Mucosa of rectum (tissue), 2 donors: ENCODE measurements at regions not wholly inside any gene's neighbourhood (a gene's known extent, or its start where the extent isn't known, plus 50 kb on each side); places are given as distances from the start of the nearest gene placed in this dataset.

Experiments
- H3K27ac ChIP-seq, 2 donors: one replicate each; pipeline ENCODE4 v1.7.0; 2013; ENCODE audit warnings: inconsistent platforms in 2 of 2, low read depth in 2 of 2, low read length in 2 of 2
- H3K27me3 ChIP-seq, 2 donors: one replicate each; pipeline ENCODE4 v1.7.0; 2013; ENCODE audit warnings: low read length in 2 of 2; ENCODE audit not compliant: control insufficient read depth in 2 of 2, insufficient read depth in 2 of 2
- H3K36me3 ChIP-seq, 2 donors: one replicate each; pipeline ENCODE4 v1.7.0; 2013; ENCODE audit warnings: low read length in 2 of 2; ENCODE audit not compliant: control insufficient read depth in 2 of 2, insufficient read depth in 2 of 2
- H3K4me1 ChIP-seq, 2 donors: one replicate each; pipeline ENCODE4 v1.7.0; 2013; ENCODE audit warnings: low read length in 2 of 2, mild to moderate bottlenecking in 1 of 2; ENCODE audit not compliant: control insufficient read depth in 2 of 2, insufficient read depth in 2 of 2
- H3K4me3 ChIP-seq, 2 donors: one replicate each; pipeline ENCODE4 v1.7.0; 2013; ENCODE audit warnings: low read length in 2 of 2
- H3K9ac ChIP-seq, 2 donors: one replicate each; pipeline ENCODE4 v1.7.0; 2013; ENCODE audit warnings: low read length in 2 of 2, low read depth in 1 of 2, mild to moderate bottlenecking in 1 of 2
- H3K9me3 ChIP-seq, 2 donors: one replicate each; pipeline ENCODE4 v1.7.0; 2013; ENCODE audit warnings: low read length in 2 of 2; ENCODE audit not compliant: control insufficient read depth in 2 of 2
- donor health status: healthy.
- donor health status: Normal muscosa, but diverticular disease.

- Histone ChIP-seq H3K27me3 (no peaks in the 10 kb centered on the region), H3K4me1 (peaks cover 0 to 1% of the 10 kb centered on the region in 2 donors), H3K9me3 (no peaks in the 10 kb centered on the region), H3K36me3 (no peaks in the 10 kb centered on the region), H3K9ac (no peak overlapping the region), H3K27ac (no peak overlapping the region), H3K4me3 (no peak overlapping the region)
Measured at GRCh38 chr2:15047184-15047583, 414.7 kb downstream of the LRATD1 start.

GRCh38 chr2:15048000-15048399 lies 415.5 kb downstream of the LRATD1 start:
- H3K27me3 ChIP-seq: no peaks in the 10 kb centered on the region
- H3K4me3 ChIP-seq: no peak overlapping the region
- no peak overlapping the region for H3K9ac ChIP-seq
- H3K9me3 ChIP-seq: no peaks in the 10 kb centered on the region
- H3K4me1 ChIP-seq: no peaks in the 10 kb centered on the region
- no peak overlapping the region for H3K27ac ChIP-seq
- H3K36me3 ChIP-seq: no peaks in the 10 kb centered on the region

- Histone ChIP-seq H3K9ac (no peak overlapping the region), H3K4me1 (no peaks in the 10 kb centered on the region), H3K36me3 (no peaks in the 10 kb centered on the region), H3K27me3 (no peaks in the 10 kb centered on the region), H3K9me3 (no peaks in the 10 kb centered on the region), H3K4me3 (no peak overlapping the region), H3K27ac (no peak overlapping the region)
Measured at GRCh38 chr2:15049096-15049993, 416.8 kb downstream of the LRATD1 start.

GRCh38 chr2:15050483-15050882 lies 418.0 kb downstream of the LRATD1 start:
- no peaks in the 10 kb centered on the region for H3K4me1 ChIP-seq
- H3K27me3 ChIP-seq: no peaks in the 10 kb centered on the region
- H3K36me3 ChIP-seq: no peaks in the 10 kb centered on the region
- H3K9me3 ChIP-seq: no peaks in the 10 kb centered on the region
- H3K4me3 ChIP-seq: no peak overlapping the region
- no peak overlapping the region for H3K27ac ChIP-seq
- H3K9ac ChIP-seq: no peak overlapping the region

GRCh38 chr2:15053542-15053941 lies 421.0 kb downstream of the LRATD1 start:
- Histone ChIP-seq H3K9me3 (no peaks in the 10 kb centered on the region), H3K27me3 (no peaks in the 10 kb centered on the region), H3K9ac (no peak overlapping the region), H3K4me3 (no peak overlapping the region), H3K27ac (no peak overlapping the region), H3K36me3 (no peaks in the 10 kb centered on the region), H3K4me1 (no peaks in the 10 kb centered on the region)

- Histone ChIP-seq H3K9me3 (no peaks in the 10 kb centered on the region), H3K4me3 (no peak overlapping the region), H3K9ac (no peak overlapping the region), H3K36me3 (no peaks in the 10 kb centered on the region), H3K4me1 (no peaks in the 10 kb centered on the region), H3K27me3 (no peaks in the 10 kb centered on the region), H3K27ac (no peak overlapping the region)
Measured at GRCh38 chr2:15058015-15058720, 425.7 kb downstream of the LRATD1 start.

GRCh38 chr2:15058721-15059157 lies 426.2 kb downstream of the LRATD1 start:
- H3K36me3 ChIP-seq: no peaks in the 10 kb centered on the region
- H3K27me3 ChIP-seq: no peaks in the 10 kb centered on the region
- H3K4me3 ChIP-seq: no peak overlapping the region
- no peak overlapping the region for H3K9ac ChIP-seq
- H3K27ac ChIP-seq: no peak overlapping the region
- H3K9me3 ChIP-seq: no peaks in the 10 kb centered on the region
- no peaks in the 10 kb centered on the region for H3K4me1 ChIP-seq

GRCh38 chr2:15059870-15060512 lies 427.5 kb downstream of the LRATD1 start:
- H3K4me3 ChIP-seq: no peak overlapping the region
- no peak overlapping the region for H3K27ac ChIP-seq
- H3K9ac ChIP-seq: no peak overlapping the region
- H3K36me3 ChIP-seq: no peaks in the 10 kb centered on the region
- H3K4me1 ChIP-seq: no peaks in the 10 kb centered on the region
- H3K27me3 ChIP-seq: no peaks in the 10 kb centered on the region
- no peaks in the 10 kb centered on the region for H3K9me3 ChIP-seq

- no peaks in the 10 kb centered on the region for H3K27me3 ChIP-seq
- H3K9me3 ChIP-seq: no peaks in the 10 kb centered on the region
- no peak overlapping the region for H3K9ac ChIP-seq
- no peak overlapping the region for H3K27ac ChIP-seq
- no peaks in the 10 kb centered on the region for H3K36me3 ChIP-seq
- H3K4me1 ChIP-seq: no peaks in the 10 kb centered on the region
- H3K4me3 ChIP-seq: no peak overlapping the region
Measured at GRCh38 chr2:15061268-15061667, 428.8 kb downstream of the LRATD1 start.

- H3K4me1 ChIP-seq: no peaks in the 10 kb centered on the region
- H3K9ac ChIP-seq: no peak overlapping the region
- H3K27me3 ChIP-seq: no peaks in the 10 kb centered on the region
- no peaks in the 10 kb centered on the region for H3K9me3 ChIP-seq
- H3K4me3 ChIP-seq: no peak overlapping the region
- H3K27ac ChIP-seq: no peak overlapping the region
- no peaks in the 10 kb centered on the region for H3K36me3 ChIP-seq
Measured at GRCh38 chr2:15066138-15066537, 433.6 kb downstream of the LRATD1 start.
